RWPE2 (cell line): ENCODE measurements at regions not wholly inside any gene's neighbourhood (a gene's known extent, or its start where the extent isn't known, plus 50 kb on each side); places are given as distances from the start of the nearest gene placed in this dataset.

Experiments
- ATAC-seq: fragments of 200-7000 bp; cut with Tn5 transposase; 3 replicates; pipeline ENCODE4 v1.9.1; 2021; ENCODE audit warnings: low read depth
- DNase-seq: peaks from one replicate; pipeline ENCODE4 v3.0.0-alpha.2; 2020; ENCODE audit warnings: low spot score
- H3K27ac ChIP-seq: fragments of 450-650 bp; 2 replicates; pipeline ENCODE4 v1.5.1; 2017; ENCODE audit warnings: mild to moderate bottlenecking; ENCODE audit not compliant: poor library complexity, severe bottlenecking
- H3K27me3 ChIP-seq: fragments of 250-450 bp; sonication (Bioruptor Pico); 2 replicates; pipeline ENCODE4 v1.5.1; 2021; ENCODE audit warnings: mild to moderate bottlenecking, moderate library complexity; ENCODE audit not compliant: insufficient read depth, poor library complexity, severe bottlenecking
- H3K36me3 ChIP-seq: fragments of 250-450 bp; sonication (Bioruptor Pico); 2 replicates; pipeline ENCODE4 v1.5.1; 2020; ENCODE audit warnings: low read depth, mild to moderate bottlenecking, moderate library complexity
- H3K4me1 ChIP-seq: fragments of 250-450 bp; sonication (Bioruptor Pico); 2 replicates; pipeline ENCODE4 v1.5.1; 2021; ENCODE audit warnings: mild to moderate bottlenecking, moderate library complexity; ENCODE audit not compliant: insufficient read depth, poor library complexity, severe bottlenecking
- H3K4me3 ChIP-seq: fragments of 250-450 bp; sonication (Bioruptor Pico); 2 replicates; pipeline ENCODE4 v1.5.1; 2021; ENCODE audit warnings: mild to moderate bottlenecking, moderate library complexity; ENCODE audit not compliant: severe bottlenecking
- H3K9me3 ChIP-seq: fragments of 250-450 bp; sonication (Bioruptor Pico); 2 replicates; pipeline ENCODE4 v1.5.1; 2021; ENCODE audit warnings: mild to moderate bottlenecking, moderate library complexity; ENCODE audit not compliant: severe bottlenecking
- TF ChIP-seq, protein P1 (sequence below): fragments of 450-650 bp; IDR thresholded peaks from one replicate; pipeline ENCODE4 v1.5.1; 2017; ENCODE audit warnings: mild to moderate bottlenecking, moderate library complexity; ENCODE audit not compliant: poor library complexity, severe bottlenecking

- no peaks in the 10 kb centered on the region for H3K27me3 ChIP-seq
- H3K4me1 ChIP-seq = no peaks in the 10 kb centered on the region
- no peaks in the 10 kb centered on the region for H3K9me3 ChIP-seq
- no peak for DNase-seq
- ATAC-seq = no peak
- no peaks in the 10 kb centered on the region for H3K36me3 ChIP-seq
- H3K27ac ChIP-seq = no peak overlapping the region
- no peak overlapping the region for H3K4me3 ChIP-seq
- TF ChIP-seq, protein P1, sequence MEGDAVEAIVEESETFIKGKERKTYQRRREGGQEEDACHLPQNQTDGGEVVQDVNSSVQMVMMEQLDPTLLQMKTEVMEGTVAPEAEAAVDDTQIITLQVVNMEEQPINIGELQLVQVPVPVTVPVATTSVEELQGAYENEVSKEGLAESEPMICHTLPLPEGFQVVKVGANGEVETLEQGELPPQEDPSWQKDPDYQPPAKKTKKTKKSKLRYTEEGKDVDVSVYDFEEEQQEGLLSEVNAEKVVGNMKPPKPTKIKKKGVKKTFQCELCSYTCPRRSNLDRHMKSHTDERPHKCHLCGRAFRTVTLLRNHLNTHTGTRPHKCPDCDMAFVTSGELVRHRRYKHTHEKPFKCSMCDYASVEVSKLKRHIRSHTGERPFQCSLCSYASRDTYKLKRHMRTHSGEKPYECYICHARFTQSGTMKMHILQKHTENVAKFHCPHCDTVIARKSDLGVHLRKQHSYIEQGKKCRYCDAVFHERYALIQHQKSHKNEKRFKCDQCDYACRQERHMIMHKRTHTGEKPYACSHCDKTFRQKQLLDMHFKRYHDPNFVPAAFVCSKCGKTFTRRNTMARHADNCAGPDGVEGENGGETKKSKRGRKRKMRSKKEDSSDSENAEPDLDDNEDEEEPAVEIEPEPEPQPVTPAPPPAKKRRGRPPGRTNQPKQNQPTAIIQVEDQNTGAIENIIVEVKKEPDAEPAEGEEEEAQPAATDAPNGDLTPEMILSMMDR = no peak
Observed at GRCh38 chr3:144369129-144369879, 397.7 kb downstream of the DIPK2A start.

- DNase-seq (no peak), ATAC-seq (no peak)
- Histone ChIP-seq H3K27ac (no peak overlapping the region), H3K9me3 (no peaks in the 10 kb centered on the region), H3K27me3 (no peaks in the 10 kb centered on the region), H3K36me3 (no peaks in the 10 kb centered on the region), H3K4me3 (no peak overlapping the region), H3K4me1 (no peaks in the 10 kb centered on the region)
- TF ChIP-seq, protein P1 = no peak
Observed at GRCh38 chr3:144375088-144375487, 403.5 kb downstream of the DIPK2A start.

- TF ChIP-seq, protein P1 = no peak
- H3K27me3 ChIP-seq = no peaks in the 10 kb centered on the region
- H3K27ac ChIP-seq = peak overlapping the region; percentile 71
- peaks cover 25% of the 10 kb centered on the region for H3K4me1 ChIP-seq
- H3K36me3 ChIP-seq = no peaks in the 10 kb centered on the region
- H3K9me3 ChIP-seq = no peaks in the 10 kb centered on the region
- DNase-seq (no peak), ATAC-seq (0 out of 3 replicates have a peak, but pooled peaks have one; percentile 3)
- no peak overlapping the region for H3K4me3 ChIP-seq
Observed at GRCh38 chr3:144380849-144381248, 409.2 kb downstream of the DIPK2A start.

GRCh38 chr3:144381607-144382006 lies 410.0 kb downstream of the DIPK2A start:
- ATAC-seq (peak; percentile 100), DNase-seq (no peak)
- Histone ChIP-seq H3K36me3 (no peaks in the 10 kb centered on the region), H3K27ac (peak overlapping the region; percentile 71), H3K4me3 (no peak overlapping the region), H3K9me3 (no peaks in the 10 kb centered on the region), H3K27me3 (no peaks in the 10 kb centered on the region), H3K4me1 (peaks cover 25% of the 10 kb centered on the region)
- TF ChIP-seq, protein P1 = no peak
